HAP-1 (cell line): ENCODE measurements at regions not wholly inside any gene's neighbourhood (a gene's known extent, or its start where the extent isn't known, plus 50 kb on each side); places are given as distances from the start of the nearest gene placed in this dataset.

Source experiments
- DNase-seq, 2 experiments: peaks; one replicate each; pipeline ENCODE4 v3.0.0-alpha.2; 2016 to 2020; ENCODE audit warnings: low spot score in 2 of 2
- H3K27me3 ChIP-seq: fragments of 250-450 bp; sonication (Bioruptor Pico); 2 replicates; pipeline ENCODE4 v1.5.1; 2020; ENCODE audit warnings: low read depth, mild to moderate bottlenecking, moderate library complexity
- H3K36me3 ChIP-seq: fragments of 250-450 bp; sonication (Bioruptor Pico); replicated peaks from 2 replicates; pipeline ENCODE4 v1.5.1; 2020; ENCODE audit warnings: mild to moderate bottlenecking
- H3K4me1 ChIP-seq: fragments of 250-450 bp; sonication (Bioruptor Pico); 2 replicates; pipeline ENCODE4 v1.5.1; 2020; ENCODE audit warnings: mild to moderate bottlenecking
- H3K4me3 ChIP-seq: fragments of 250-450 bp; sonication (Bioruptor Pico); 2 replicates; pipeline ENCODE4 v1.5.1; 2020; ENCODE audit warnings: mild to moderate bottlenecking, moderate library complexity
- H3K9me3 ChIP-seq: fragments of 250-450 bp; sonication (Bioruptor Pico); 2 replicates; pipeline ENCODE4 v1.5.1; 2020; ENCODE audit warnings: mild to moderate bottlenecking, moderate library complexity
- in situ Hi-C: fragments of 300-500 bp; cut with MboI; formaldehyde crosslinking; loops from 3 replicates; pipeline ENCODE4 v1.14.3; 2020; ENCODE audit warnings: low sequenced_read_pairs, inconsistent platforms, mixed read lengths

DNA sequence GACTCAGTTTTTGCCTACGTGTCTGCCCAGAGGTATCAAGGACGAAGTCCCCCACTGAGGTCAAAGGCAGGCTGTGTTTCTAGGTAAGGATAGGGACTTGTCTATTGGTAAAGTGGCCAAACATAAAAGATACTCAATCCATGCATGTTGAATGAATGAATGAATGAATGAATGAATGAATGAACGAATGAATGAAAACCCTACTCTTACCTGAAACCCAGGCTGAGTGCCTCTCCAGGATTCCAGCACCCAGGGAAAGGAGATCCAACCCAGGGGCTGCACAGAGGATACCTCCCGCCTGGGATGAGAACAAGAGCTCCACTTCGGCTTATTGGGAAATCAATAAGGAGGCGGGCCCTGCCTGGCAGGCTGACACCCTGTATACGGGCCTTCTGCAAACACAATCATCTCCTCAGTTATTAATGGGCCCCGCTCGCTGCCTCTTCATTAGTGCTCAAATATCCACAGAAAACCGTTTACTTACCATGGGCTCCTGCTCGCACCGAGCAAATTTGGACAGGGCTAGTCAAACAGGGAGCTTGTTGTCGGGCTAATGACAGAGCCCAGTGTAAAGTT lies 177.4 kb downstream of the BUD13 start:
- Histone ChIP-seq H3K4me1 (no peaks in the 10 kb centered on the region), H3K4me3 (no peak overlapping the region), H3K9me3 (no peaks in the 10 kb centered on the region), H3K27me3 (peaks cover 29% of the 10 kb centered on the region), H3K36me3 (no peaks in the 10 kb centered on the region)
- in situ Hi-C loops, result no loop called here
- no peak for DNase-seq

DNA sequence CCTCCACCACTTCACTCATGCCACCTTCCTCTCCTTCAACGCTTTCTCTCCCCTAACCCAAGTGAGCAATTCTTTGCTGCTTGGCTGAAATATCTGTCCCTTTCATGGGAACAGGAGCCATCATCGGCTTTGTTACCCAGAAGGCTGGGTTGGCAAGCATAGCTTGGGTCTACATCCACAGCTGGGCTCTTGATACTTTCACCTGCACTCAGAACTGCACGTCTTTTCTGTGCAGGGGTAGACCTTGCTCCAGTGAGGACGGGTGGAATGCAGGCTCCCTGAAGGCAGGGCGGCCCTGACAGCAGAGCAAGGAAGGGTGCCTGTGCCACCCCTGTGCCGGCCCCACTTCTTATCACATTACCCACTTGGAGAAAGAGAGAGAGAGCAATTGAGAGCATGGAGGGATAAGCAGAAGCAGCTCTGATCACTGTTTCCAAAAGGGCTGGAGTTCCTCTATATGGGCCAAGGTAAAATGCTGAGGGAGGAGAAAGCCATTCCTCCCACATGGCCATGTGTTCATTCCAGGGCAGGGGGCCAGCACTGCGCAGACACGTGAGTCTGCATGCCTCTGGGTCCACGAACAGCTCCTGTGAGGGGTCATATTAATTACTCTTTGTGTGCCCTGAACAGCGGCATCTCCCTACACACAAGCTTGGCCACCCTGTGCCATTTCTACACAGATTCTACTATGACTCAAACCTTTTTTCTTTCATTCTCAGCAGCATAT lies 181.8 kb downstream of the BUD13 start:
- no peaks in the 10 kb centered on the region for H3K9me3 ChIP-seq
- H3K4me1 ChIP-seq, result no peaks in the 10 kb centered on the region
- peaks cover 16% of the 10 kb centered on the region for H3K27me3 ChIP-seq
- in situ Hi-C loops, result no loop called here
- no peak for DNase-seq
- H3K36me3 ChIP-seq, result no peaks in the 10 kb centered on the region
- no peak overlapping the region for H3K4me3 ChIP-seq

DNA sequence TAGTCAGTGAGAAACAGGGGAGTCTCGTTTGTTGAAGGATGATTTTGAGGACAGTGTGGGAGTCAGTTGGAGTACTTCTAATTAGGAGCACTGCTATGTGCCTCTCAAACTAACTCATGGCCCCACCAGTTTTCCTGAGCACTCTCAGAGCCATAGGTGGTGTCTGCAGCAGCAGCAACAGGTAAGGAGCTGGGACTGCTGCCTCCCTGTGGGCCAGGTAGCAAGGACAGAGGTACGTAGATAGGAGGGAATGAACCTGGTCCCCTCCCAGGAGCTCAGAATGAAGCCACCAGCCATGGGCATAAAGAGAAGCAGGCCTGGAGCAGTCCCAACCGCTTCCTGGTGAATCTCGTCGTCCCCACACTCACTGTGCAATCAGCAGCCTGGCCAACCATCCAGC lies 183.4 kb downstream of the BUD13 start:
- peaks cover 21% of the 10 kb centered on the region for H3K27me3 ChIP-seq
- DNase-seq, result no peak
- no peaks in the 10 kb centered on the region for H3K4me1 ChIP-seq
- in situ Hi-C loops, result no loop called here
- no peak overlapping the region for H3K4me3 ChIP-seq
- no peaks in the 10 kb centered on the region for H3K9me3 ChIP-seq
- H3K36me3 ChIP-seq, result no peaks in the 10 kb centered on the region

DNA sequence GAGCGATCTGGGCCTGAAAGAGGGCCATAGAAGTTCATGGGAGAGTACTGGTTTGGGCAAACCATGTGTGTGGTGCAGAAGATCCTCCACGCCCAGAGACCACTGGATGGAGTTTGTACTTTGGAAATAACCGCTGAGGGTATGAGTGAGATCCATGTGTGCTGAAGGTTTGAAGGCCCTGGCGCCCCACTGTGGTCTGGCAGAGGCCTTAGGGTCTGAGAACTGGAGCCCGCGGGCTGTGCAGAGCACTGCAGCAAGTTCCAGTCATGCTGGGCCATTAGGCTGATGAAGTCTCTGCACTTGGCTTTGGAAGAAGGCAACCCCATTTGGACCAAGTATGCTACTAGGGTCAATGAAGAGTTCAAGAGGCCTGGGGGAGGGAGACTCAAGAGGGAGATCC lies 186.4 kb downstream of the BUD13 start:
- Histone ChIP-seq H3K9me3 (no peaks in the 10 kb centered on the region), H3K27me3 (peaks cover 27% of the 10 kb centered on the region), H3K4me1 (no peaks in the 10 kb centered on the region), H3K36me3 (no peaks in the 10 kb centered on the region), H3K4me3 (no peak overlapping the region)
- in situ Hi-C loops, result no loop called here
- no peak for DNase-seq

DNA sequence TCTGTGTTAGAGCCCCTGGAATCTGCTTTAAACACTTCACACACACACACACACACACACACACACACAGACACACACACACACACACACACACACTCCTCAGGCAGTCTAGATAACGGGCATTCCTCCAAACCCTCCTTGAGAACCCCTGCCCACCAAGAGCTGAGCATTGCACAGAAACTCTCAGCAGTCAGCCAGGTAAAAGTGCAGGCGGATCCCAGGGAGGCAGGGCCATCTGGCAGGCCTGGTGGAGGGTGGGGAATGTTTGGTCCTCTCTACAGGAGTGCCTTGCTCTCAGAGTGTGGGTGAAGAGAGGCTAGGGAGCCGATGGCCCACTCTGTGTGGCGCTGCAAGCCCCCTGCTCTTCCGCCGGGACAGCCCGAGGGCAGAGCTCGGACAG lies 190.2 kb downstream of the BUD13 start:
- Histone ChIP-seq H3K4me3 (no peak overlapping the region), H3K9me3 (no peaks in the 10 kb centered on the region), H3K36me3 (no peaks in the 10 kb centered on the region), H3K4me1 (no peaks in the 10 kb centered on the region), H3K27me3 (peaks cover 45% of the 10 kb centered on the region)
- no peak for DNase-seq
- in situ Hi-C loops, result no loop called here

DNA sequence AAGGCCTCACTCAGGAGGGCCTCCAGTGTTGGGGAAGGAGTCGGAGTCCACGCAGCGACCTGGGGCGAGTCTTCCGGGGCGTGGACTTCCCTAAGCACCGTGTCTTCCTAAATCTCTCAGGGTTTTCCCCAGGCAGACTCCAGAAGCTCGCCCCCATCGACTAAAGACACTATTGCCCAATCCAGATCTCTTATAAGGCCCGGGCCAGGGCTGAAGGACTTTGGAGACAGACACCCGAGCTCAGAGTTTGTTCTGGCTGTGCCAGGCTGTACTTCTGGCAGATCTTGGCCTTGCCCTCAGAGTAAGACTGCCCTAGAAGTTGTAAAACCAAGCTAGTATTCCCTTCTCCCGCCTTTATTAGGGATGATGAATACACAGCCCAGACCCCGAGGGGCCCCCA lies 191.4 kb downstream of the BUD13 start:
- H3K4me1 ChIP-seq, result no peaks in the 10 kb centered on the region
- in situ Hi-C loops, result no loop called here
- no peaks in the 10 kb centered on the region for H3K36me3 ChIP-seq
- H3K27me3 ChIP-seq, result peaks cover 45% of the 10 kb centered on the region
- no peak for DNase-seq
- no peak overlapping the region for H3K4me3 ChIP-seq
- no peaks in the 10 kb centered on the region for H3K9me3 ChIP-seq

DNA sequence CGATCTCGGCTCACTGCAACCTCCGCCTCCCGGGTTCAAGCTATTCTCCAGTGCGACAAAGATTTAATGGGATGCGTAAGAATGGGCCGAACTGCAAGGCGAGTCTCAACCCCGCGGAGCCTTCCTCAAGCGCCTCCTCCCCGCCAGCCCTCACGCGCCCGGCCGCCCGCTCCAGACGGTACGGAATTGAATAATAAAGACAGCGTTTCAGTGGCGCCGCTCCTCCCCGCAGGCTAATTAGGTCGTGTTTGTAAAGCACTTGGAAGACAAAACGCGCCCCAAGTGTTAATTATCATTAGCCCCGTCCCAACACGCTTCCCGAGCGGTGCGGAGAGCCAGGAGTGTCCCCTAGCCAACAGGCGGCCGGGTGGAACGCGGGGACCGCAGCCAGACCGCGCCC lies 192.0 kb downstream of the BUD13 start:
- H3K4me3 ChIP-seq, result no peak overlapping the region
- in situ Hi-C loops, result no loop called here
- DNase-seq, result peak in 1 of 2 experiments; percentile 33
- H3K4me1 ChIP-seq, result no peaks in the 10 kb centered on the region
- H3K9me3 ChIP-seq, result no peaks in the 10 kb centered on the region
- H3K27me3 ChIP-seq, result peaks cover 44% of the 10 kb centered on the region
- no peaks in the 10 kb centered on the region for H3K36me3 ChIP-seq

DNA sequence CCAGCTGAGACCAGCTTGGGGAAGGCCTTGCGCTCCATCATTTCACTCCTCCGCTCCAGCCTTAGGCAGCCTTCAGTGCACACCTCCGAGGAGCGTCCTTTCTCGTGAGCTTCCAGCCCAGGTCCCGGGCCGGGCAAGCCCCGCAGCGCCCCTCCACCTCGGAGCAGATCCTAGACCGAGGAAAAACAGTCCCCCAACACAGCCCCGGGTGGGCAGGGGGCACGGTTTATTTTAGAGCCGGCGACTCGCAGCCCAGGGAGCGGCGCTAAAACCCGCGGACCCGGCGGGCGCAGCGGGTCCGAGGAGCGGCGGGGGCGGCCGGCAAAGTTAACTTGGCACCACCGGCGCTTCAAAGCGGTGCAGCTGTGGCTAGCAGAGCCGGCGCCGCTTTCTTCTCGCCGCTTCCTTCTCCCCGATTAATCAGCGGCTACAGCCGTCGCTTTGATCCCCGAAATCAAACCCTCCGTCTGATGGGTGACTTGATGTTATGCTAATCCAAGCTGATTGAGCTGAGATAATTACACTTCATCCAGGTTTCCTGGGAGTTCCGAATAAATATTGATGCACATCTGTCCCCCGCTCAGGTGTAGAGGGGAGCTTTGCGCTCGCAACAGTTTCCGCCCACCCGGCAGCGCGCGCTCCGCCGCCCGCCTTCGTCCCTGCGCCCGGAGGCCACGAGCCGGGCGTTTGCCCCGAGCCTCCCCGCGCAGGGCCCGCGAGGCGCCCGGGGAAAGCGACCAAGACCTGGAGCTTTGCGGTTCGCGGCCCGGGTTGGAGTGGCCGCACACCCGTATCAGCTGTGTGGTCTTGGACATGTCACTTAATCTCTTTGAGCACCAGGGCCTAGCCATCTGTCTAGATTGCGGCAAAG lies 192.7 kb downstream of the BUD13 start:
- no peaks in the 10 kb centered on the region for H3K4me1 ChIP-seq
- H3K4me3 ChIP-seq, result no peak overlapping the region
- H3K36me3 ChIP-seq, result no peaks in the 10 kb centered on the region
- DNase-seq, result no peak
- in situ Hi-C loops, result no loop called here
- H3K27me3 ChIP-seq, result peaks cover 37% of the 10 kb centered on the region
- H3K9me3 ChIP-seq, result no peaks in the 10 kb centered on the region

DNA sequence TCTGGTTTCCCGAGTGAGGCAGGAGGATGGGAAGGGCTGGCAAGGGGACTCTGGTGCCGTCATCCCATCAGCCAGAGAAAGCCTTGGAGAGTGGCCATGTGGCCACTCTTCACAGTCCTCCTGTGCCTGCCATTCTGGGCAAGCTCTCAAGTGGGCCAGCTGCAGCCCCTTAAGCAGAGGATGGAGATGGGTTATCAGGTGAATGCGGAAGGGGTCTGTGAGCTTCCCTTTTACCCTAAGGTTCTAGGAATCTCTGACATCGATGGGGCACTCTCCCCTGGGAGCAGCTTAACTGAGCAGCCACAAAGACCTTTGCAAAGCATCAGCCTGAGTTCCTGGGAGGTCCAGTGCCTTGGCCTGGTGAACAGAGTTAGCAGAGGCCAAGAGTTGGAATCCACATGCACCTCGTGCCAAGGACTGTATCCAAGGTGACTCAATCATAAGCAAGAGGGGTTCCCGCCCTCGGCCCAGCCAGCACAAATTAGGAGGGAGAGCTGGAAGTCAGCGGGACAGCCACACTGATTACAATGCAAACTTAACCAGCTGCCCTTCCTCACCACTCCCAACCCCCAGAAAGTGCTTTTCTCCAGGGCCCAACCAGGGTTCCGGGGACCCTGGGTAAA lies 193.6 kb downstream of the BUD13 start:
- Histone ChIP-seq H3K4me3 (no peak overlapping the region), H3K4me1 (no peaks in the 10 kb centered on the region), H3K27me3 (peaks cover 31% of the 10 kb centered on the region), H3K9me3 (no peaks in the 10 kb centered on the region), H3K36me3 (no peaks in the 10 kb centered on the region)
- in situ Hi-C loops, result no loop called here
- DNase-seq, result no peak

DNA sequence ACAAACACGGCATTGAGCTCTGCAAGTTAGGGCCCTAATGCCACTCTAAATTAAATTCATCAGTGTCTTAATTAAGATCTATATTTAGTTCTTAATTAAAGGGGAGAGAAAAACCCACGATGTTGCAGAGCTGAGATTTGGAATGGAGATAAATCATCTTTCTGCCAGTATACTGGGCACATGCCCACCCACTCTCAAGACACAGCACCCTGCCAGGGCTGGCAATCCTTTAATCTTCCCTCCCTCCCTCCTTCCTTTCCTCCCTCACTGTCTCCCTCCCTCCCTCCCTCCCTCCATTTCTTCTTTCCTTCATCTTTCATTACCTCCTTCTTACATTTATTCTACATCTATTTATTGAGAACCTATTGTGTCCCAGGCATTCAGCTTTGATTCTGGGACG lies 194.8 kb downstream of the BUD13 start:
- no peak overlapping the region for H3K4me3 ChIP-seq
- H3K36me3 ChIP-seq, result no peaks in the 10 kb centered on the region
- peaks cover 31% of the 10 kb centered on the region for H3K27me3 ChIP-seq
- no peaks in the 10 kb centered on the region for H3K4me1 ChIP-seq
- no peaks in the 10 kb centered on the region for H3K9me3 ChIP-seq
- no peak for DNase-seq
- in situ Hi-C loops, result no loop called here

DNA sequence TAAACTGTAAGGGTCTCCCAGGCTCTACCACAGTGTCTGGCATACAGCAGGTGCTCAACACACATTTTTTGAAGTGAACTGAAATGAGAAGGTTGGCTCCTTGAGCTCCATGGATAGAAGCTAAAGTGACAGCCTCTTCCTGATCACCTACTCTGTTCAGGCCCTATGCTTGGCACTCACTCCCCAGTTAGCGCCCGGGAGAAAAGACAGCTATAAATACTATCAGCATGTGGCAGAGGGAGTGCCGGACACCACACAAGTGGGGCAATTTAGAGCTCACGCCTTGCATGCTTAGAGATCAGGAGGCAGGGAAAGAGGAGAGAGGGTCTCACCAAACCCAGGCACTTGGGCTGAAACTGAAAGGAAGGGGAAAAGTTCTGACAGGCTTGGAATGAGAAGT lies 195.5 kb downstream of the BUD13 start:
- Histone ChIP-seq H3K9me3 (no peaks in the 10 kb centered on the region), H3K36me3 (no peaks in the 10 kb centered on the region), H3K4me3 (no peak overlapping the region), H3K4me1 (no peaks in the 10 kb centered on the region), H3K27me3 (peaks cover 28% of the 10 kb centered on the region)
- in situ Hi-C loops, result no loop called here
- DNase-seq, result no peak

DNA sequence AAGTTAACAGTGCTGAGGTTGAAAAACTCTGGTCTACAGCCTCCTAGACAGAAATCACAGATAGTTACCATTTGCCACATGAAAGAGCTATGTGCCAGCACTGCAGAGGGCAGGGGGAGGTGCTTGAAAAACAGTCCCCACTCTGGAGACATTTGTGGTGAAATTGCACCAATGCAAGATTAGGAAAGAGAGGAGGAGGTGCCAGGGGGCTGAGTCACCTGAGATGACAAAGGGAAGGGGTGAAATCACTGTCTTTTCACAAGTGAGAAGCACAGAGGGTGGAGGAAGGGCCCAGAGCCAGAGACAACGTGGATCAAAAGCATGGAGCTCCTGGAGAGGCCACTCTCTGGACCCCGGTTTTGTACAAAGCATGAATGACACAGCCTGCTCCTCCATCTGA lies 196.3 kb downstream of the BUD13 start:
- H3K36me3 ChIP-seq, result no peaks in the 10 kb centered on the region
- H3K4me1 ChIP-seq, result no peaks in the 10 kb centered on the region
- no peak for DNase-seq
- H3K9me3 ChIP-seq, result no peaks in the 10 kb centered on the region
- peaks cover 25% of the 10 kb centered on the region for H3K27me3 ChIP-seq
- no peak overlapping the region for H3K4me3 ChIP-seq
- in situ Hi-C loops, result no loop called here

DNA sequence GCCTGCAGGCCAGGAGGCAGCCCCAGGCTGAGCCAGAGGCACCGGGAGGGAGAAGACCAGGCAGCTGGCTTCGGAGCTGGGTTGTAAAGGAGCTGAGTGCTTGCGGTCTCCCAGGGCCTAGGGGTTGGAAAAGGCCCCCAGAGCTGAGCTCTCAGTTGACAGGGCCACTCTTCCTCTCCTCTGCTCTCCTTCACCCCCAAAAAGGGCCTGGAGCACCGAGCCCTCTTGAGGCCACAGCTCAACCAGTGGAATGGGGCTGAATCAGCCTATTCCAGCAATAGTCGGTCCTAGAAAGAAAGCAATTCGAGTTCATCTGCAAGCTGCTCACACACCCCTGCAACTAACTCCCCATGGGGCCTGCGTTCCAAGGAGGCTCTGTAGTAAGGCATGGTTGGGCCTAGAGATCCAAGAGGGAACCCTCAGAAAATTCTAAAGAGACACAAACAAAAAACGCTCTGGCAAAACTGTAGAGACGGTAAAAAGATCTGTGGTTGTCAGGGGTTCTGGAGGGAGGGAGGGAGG lies 205.0 kb downstream of the BUD13 start:
- Histone ChIP-seq H3K4me1 (no peaks in the 10 kb centered on the region), H3K4me3 (no peak overlapping the region), H3K36me3 (no peaks in the 10 kb centered on the region), H3K9me3 (no peaks in the 10 kb centered on the region), H3K27me3 (no peaks in the 10 kb centered on the region)
- DNase-seq, result no peak
- in situ Hi-C loops, result no loop called here

DNA sequence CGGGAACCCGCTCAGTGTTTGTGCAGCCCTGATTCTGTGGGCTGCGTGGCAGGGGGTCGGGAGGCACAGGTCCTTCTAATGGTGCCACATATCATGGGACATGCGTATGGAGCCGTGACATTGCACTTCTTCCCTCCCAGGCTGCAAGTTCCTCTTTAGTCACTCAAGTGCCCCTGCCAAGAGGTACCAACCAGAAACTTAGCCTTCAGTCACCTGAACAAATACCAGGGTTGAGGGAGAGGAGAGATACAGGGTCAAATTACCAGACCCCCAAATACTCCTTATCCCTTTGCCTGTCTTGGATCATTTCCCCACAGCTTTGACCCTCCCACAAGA lies 209.1 kb downstream of the BUD13 start:
- Histone ChIP-seq H3K36me3 (no peaks in the 10 kb centered on the region), H3K4me1 (no peaks in the 10 kb centered on the region), H3K9me3 (no peaks in the 10 kb centered on the region), H3K27me3 (peaks cover 5% of the 10 kb centered on the region; the same call in 1 of the 2 replicates), H3K4me3 (no peak overlapping the region)
- in situ Hi-C loops, result no loop called here
- DNase-seq, result no peak
